Peyer's patch (tissue), 4 donors: ENCODE measurements at regions not wholly inside any gene's neighbourhood (a gene's known extent, or its start where the extent isn't known, plus 50 kb on each side); places are given as distances from the start of the nearest gene placed in this dataset.

Source experiments
- CTCF ChIP-seq, 6 experiments: fragments of 450-650 bp in 4 of 6; fragments of 200-600 bp in 2 of 6; sonication (generic) in 1 of 6; IDR thresholded peaks; one replicate each; pipeline ENCODE4 v1.5.1; 2017 to 2019; ENCODE audit warnings: antibody characterized with exemption in 6 of 6, mild to moderate bottlenecking in 3 of 6, moderate library complexity in 1 of 6
- POLR2A ChIP-seq, 2 donors: fragments of 450-650 bp; IDR thresholded peaks; one replicate each; pipeline ENCODE4 v1.5.1; 2017; ENCODE audit warnings: antibody characterized with exemption in 2 of 2, mild to moderate bottlenecking in 2 of 2, moderate library complexity in 2 of 2

GRCh38 chr13:80463673-80464352 lies 122.9 kb upstream of the SPRY2 start:
- no peak for TF ChIP-seq POLR2A (IDR thresholded peaks at IDR 0.05)
- TF ChIP-seq CTCF (IDR thresholded peaks at IDR 0.05): no peak
